NCI-H1694 (cell line): ENCODE measurements at regions not wholly inside any gene's neighbourhood (a gene's known extent, or its start where the extent isn't known, plus 50 kb on each side); places are given as distances from the start of the nearest gene placed in this dataset.
"Not testable (repeated sequence)": the region's sequence is repeated elsewhere in the genome, so short reads cannot be mapped to it uniquely, and the experiment has no call there.

ENCODE experiments used
- DNase-seq: peaks from one replicate; lab custom pipeline; 2025; lab: John Stamatoyannopoulos, UW

DNA sequence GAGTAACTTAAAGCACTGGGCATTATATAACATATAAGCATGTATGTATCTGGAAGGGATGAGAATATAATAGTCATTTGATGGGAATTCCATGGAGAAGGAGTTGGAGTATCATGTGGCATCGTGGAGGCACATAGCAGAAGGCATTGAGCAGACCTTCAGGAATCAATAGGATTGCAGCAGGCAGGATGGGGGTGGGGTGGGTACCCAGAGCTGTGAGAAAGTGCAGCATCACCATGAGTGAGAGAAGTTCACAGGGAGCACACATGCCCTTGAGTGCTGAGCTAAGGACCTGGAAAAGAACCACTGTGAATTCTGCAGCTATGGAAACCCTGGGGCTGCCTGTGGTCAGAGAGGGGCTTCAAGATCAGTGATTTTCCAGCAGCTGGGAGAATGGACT, 57.3 kb downstream of the MED10 start:
- no peak for DNase-seq

GRCh38 chr5:6319116-6319515, 59.2 kb downstream of the MED10 start:
- DNase-seq, result no peak

DNA sequence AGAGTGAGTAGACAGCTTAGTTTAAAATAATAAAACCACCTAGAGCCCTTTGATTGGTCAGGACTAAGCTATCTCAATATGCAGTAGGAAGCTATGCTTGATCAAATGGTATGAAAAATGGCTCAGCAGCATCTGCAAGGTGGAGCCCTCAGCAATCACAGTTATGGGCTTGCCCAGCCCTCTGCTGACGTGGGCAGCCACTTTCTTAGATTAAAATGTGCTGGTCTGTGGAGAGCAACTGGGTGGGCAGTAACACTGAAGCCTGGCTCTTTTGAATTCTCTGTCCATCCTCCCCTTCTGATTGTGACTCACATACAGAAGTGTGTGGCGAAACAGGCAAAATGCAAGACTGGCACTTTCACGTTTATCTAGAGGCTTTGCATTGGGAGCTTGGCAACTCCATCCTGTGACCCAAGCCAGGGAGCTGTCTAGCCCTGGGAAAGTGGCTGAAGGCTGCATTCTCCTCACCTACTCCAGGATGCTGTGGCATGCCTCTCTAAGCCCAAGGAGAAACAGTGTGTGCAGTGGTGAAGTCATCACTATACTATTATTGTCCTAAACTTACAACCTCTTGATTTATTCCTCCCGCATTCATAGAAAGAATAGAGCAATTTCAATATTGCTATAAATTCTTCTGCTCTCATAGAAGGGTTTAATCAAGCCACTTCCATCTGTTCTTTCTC, 61.1 kb downstream of the MED10 start:
- no peak for DNase-seq

GRCh38 chr5:6315580-6315979, 62.8 kb downstream of the MED10 start:
- DNase-seq, result no peak

GRCh38 chr5:6311568-6312501, 66.5 kb downstream of the MED10 start:
- DNase-seq, result no peak

GRCh38 chr5:6309949-6310348, 68.4 kb downstream of the MED10 start:
- no peak for DNase-seq

DNA sequence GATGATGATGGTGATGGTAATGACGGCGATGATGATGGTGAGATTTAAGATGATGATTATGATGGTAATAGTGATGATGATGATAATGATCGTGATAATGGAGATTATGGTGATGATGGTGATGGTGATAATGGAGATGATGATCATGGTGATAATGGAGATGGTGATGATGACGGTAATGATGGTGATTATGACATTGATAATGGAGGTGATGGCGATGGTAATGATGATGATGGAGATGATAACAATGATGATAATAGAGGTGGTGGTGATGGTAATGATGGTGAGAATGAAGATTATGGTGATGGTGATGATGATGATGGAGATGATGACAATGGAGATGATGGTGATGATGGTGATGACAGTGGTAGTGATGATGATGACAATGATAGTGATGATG, 69.7 kb downstream of the MED10 start:
- DNase-seq, result no peak

- DNase-seq, result no peak
Observed at GRCh38 chr5:6307304-6307703, 71.0 kb downstream of the MED10 start.

DNA sequence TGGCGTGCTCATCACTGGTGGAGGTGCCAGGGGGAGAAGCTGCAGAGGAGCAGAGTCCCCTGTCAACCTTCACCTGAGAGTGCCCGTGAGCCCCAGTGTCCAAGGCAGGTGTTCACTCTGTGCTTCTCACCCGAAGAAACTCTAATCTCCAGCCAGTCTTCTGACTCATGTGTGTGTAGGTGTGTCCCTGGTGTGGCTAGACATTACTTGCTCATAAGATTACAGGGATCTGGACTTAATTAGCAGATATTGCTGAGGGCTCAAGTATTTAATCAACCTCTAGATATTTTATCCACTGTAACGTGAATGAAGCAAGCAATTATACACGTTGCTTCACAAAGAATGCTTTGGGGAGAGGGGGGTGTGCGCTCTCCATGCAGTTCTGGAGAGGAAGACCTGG, 72.5 kb downstream of the MED10 start:
- DNase-seq, result no peak

DNA sequence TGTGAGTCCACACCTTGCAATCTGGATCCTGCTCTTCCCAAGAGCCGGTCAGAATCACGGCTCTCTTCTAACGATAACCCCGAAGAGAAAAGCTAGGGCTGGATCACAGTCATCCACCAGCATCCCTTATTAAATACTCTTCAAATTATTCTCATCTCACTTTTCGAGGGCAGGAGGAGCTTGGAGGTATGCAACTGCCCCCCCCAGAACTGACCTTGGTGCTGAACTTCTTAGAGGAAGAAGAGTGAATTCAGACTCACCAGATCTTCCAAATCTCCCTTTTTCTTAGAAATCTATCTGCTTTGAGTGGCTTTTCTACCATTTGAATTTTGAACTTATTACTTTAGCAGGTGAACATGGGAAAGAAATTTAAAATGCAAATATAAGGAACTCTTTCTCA, 75.7 kb downstream of the MED10 start:
- DNase-seq, result no peak

GRCh38 chr5:6302075-6302474, 76.3 kb downstream of the MED10 start:
- DNase-seq, result no peak

- DNase-seq, result no peak
Observed at GRCh38 chr5:6296524-6296923, 81.8 kb downstream of the MED10 start.

GRCh38 chr5:6291961-6292360, 86.4 kb downstream of the MED10 start:
- DNase-seq, result peak; percentile 24

- DNase-seq, result no peak
Observed at GRCh38 chr5:6289239-6289638, 89.1 kb downstream of the MED10 start.

GRCh38 chr5:6287176-6287575, 91.2 kb downstream of the MED10 start:
- DNase-seq, result no peak

DNA sequence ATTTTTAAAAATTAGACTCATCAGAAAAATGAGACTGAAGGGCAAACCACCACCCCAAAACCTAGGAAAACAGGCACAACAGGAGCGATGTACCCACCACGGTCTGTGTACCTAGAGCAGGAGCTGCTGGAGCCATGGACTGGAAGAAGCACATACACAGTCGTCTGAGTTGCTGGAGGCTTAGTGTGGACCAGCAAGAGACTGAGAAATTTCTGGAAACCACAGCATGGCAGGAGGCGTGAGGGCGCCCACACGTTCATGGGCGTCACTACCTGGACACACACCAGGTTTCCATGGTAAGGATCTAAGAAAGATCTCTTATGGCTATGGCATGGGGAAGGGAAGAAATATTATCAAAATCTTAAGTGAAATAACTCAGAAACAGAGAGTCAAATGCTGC, 91.9 kb downstream of the MED10 start:
- no peak for DNase-seq

- not testable (repeated sequence) for DNase-seq
Observed at GRCh38 chr5:6284491-6284890, 93.9 kb downstream of the MED10 start.

- no peak for DNase-seq
Observed at GRCh38 chr5:6282352-6282751, 96.0 kb downstream of the MED10 start.

DNA sequence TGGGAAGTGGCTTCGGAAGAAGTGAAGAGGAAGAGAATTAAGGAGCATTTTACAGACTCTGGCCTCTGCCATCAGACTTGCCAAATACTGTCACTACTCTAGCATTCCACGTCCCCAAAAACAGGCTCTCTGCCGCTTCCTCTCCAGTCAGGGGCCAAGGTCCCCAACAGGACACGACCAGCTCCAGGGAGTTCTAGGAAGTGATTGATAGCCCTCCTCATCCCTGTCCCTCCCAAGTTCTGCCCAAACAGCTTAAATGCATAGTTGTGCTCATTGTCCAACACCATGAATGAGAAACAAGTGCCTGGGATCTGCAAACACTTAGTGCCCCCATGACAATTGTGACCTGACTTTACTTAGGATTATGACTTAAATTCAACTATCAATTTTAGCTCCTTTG, 96.5 kb downstream of the MED10 start:
- no peak for DNase-seq

DNA sequence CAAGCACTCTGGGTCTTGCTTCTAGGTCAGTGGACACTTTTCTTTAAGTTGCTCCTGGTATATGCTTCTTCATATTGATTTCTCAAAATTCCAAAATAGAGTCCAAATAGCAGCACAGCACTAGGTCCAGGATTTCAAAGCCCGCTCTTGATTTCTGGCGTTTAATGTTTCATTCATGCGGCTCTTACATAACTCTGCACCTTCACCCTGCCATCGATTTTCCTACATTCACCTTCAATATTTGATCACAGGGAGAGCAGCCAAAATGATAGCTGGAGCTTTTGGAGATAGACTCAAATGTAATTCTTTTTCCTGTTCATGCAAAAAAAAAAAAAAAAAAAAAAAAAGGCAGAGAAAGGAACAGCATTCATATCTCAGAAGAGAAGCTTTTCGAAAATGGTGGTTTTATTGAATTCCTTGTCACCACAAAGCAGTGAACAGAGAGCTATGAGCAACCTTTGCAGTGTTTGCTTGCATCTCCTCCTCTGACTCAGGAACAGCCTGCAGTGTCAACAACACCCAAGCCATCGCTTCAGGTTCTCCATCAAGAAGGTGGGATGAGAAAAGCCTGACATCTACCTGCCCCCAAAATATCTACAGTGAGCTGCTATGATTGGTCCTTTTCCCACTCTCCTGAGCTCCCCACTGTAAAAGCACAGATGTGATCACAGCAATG, 97.8 kb downstream of the MED10 start:
- DNase-seq, result no peak

DNA sequence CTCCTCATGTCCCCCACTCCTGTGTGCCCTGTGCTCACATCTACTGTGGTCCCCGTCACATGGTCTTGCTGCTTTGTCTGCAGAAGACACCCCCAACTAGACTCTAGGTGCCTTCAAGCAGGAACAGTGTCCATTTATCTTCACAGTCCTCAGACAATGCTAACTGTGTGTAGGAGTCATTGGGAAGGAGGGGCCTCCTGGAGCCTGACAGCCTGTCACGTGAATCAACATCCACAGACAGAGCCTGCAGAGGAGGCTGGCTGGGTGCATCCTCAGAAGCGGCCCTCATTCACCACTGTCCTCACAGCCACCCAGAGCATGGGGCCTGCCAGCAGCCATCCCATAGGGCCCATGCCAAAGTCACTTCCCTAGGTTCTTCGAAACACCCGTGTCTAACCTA, 98.7 kb downstream of the MED10 start:
- no peak for DNase-seq

DNA sequence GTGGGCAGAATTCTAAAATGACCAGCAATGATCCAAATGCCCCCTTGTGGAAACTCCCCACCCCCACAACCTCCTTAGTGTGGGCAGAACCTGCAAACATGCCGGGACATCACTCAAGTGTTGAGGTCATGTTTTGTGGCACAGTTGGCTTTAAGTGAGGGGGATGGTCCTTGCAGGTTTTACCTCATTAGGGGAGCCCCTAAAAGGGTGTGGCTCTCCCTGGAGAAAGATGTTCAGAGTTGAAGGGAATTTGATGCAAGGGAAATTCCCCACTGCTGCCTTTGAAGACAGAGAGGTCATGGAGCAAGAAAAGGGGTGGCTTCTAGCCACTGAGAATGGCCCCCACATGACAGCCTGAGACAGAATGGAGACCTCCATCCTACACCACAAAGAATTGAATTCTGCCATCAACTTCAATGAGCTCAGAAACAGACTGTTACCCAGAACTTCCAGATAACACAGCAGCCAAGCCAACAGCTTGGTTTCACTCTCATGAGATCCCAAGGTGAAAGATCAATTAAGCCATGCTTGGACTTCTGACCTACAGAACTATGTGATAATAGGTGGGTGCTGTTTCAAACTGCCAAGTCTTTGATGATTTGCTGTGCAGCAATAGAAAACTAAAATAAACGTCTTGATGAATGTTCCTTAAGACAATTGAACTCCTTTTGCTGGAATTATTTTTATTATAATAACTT, 103.4 kb downstream of the MED10 start:
- no peak for DNase-seq
